GM21529 (cell line): ENCODE measurements at regions not wholly inside any gene's neighbourhood (a gene's known extent, or its start where the extent isn't known, plus 50 kb on each side); places are given as distances from the start of the nearest gene placed in this dataset.

ENCODE experiments used
- ATAC-seq: cut with Tn5 transposase; IDR thresholded peaks from one replicate; pipeline ENCODE4 v1.9.1; 2021; ENCODE audit not compliant: unreplicated experiment

GRCh38 chrX:129188231-129188630 is 335.1 kb downstream of the SMARCA1 start:
- ATAC-seq: no peak

- no peak for ATAC-seq
Measured at GRCh38 chrX:129176710-129177109, 346.6 kb downstream of the SMARCA1 start.

- no peak for ATAC-seq
Measured at GRCh38 chrX:129161108-129161507, 362.2 kb downstream of the SMARCA1 start.

GRCh38 chrX:129158505-129158904 is 364.8 kb downstream of the SMARCA1 start:
- ATAC-seq: no peak

GRCh38 chrX:129145840-129146272 is 377.4 kb downstream of the SMARCA1 start:
- no peak for ATAC-seq

- ATAC-seq: no peak
Measured at GRCh38 chrX:129145385-129145784, 377.9 kb downstream of the SMARCA1 start.

GRCh38 chrX:129144172-129145038 is 378.9 kb downstream of the SMARCA1 start:
- no peak for ATAC-seq

- ATAC-seq: no peak
Measured at GRCh38 chrX:129139837-129140598, 383.3 kb downstream of the SMARCA1 start.

- ATAC-seq: no peak
Measured at GRCh38 chrX:129125122-129125914, 398.0 kb downstream of the SMARCA1 start.

GRCh38 chrX:129123795-129124194 is 399.5 kb downstream of the SMARCA1 start:
- ATAC-seq: no peak

GRCh38 chrX:129116676-129117470 is 406.4 kb downstream of the SMARCA1 start:
- ATAC-seq: no peak

- ATAC-seq: no peak
Measured at GRCh38 chrX:129115935-129116334, 407.4 kb downstream of the SMARCA1 start.

GRCh38 chrX:129115104-129115503 is 408.2 kb downstream of the SMARCA1 start:
- peak; percentile 95 for ATAC-seq

- no peak for ATAC-seq
Measured at GRCh38 chrX:129111081-129111798, 412.1 kb downstream of the SMARCA1 start.

- no peak for ATAC-seq
Measured at GRCh38 chrX:129108936-129109335, 414.4 kb downstream of the SMARCA1 start.

- no peak for ATAC-seq
Measured at GRCh38 chrX:129099207-129099606, 424.1 kb downstream of the SMARCA1 start.

GRCh38 chrX:129097668-129098067 is 425.6 kb downstream of the SMARCA1 start:
- ATAC-seq: no peak

GRCh38 chrX:129093706-129094105 is 429.6 kb downstream of the SMARCA1 start:
- no peak for ATAC-seq

- ATAC-seq: no peak
Measured at GRCh38 chrX:129092757-129093156, 430.5 kb downstream of the SMARCA1 start.

GRCh38 chrX:129092242-129092641 is 431.0 kb downstream of the SMARCA1 start:
- ATAC-seq: no peak
